Mucosa of descending colon (tissue), 3 donors: ENCODE measurements at regions not wholly inside any gene's neighbourhood (a gene's known extent, or its start where the extent isn't known, plus 50 kb on each side); places are given as distances from the start of the nearest gene placed in this dataset.

Experiments used
- ATAC-seq: fragments of 200-7000 bp; cut with Tn5 transposase; one replicate; pipeline ENCODE4 v1.9.1; 2020; ENCODE audit warnings: mild to moderate bottlenecking, moderate library complexity
- DNase-seq, 3 donors: peaks; one replicate each; pipeline ENCODE4 v3.0.0-alpha.2; 2020
- H3K36me3 ChIP-seq: fragments of 200-600 bp; one replicate; pipeline ENCODE4 v1.8.0; 2021; ENCODE audit warnings: low read depth, mild to moderate bottlenecking
- H3K4me1 ChIP-seq: fragments of 200-600 bp; one replicate; pipeline ENCODE4 v1.8.0; 2021; ENCODE audit warnings: low read depth, mild to moderate bottlenecking
- H3K4me3 ChIP-seq: fragments of 200-600 bp; one replicate; pipeline ENCODE4 v1.8.0; 2021; ENCODE audit warnings: mild to moderate bottlenecking
- H3K9me3 ChIP-seq: fragments of 200-600 bp; one replicate; pipeline ENCODE4 v1.8.0; 2021; ENCODE audit warnings: mild to moderate bottlenecking
- intact Hi-C, 2 donors: fragments of 100-400 bp; cut with DNase I in 1 of 2; cut with micrococcal nuclease in 1 of 2; formaldehyde crosslinking; loops; one replicate each; pipeline versions ENCODE4 v1.11.0 to v1.11.1; 2022; cut with DNase I, micrococcal nuclease
- TF ChIP-seq, protein P1 (sequence below): fragments of 200-600 bp; IDR thresholded peaks from one replicate; pipeline ENCODE4 v1.8.0; 2022; ENCODE audit warnings: antibody characterized with exemption, mild to moderate bottlenecking
- donor health status: DM: no; HTN: no; CAD: no; lungs with moderate emphysema.
- donor health status: DM: no; HTN: no; CAD: no.
- donor health status: DM: no; HTN: yes; CAD: no.

DNA sequence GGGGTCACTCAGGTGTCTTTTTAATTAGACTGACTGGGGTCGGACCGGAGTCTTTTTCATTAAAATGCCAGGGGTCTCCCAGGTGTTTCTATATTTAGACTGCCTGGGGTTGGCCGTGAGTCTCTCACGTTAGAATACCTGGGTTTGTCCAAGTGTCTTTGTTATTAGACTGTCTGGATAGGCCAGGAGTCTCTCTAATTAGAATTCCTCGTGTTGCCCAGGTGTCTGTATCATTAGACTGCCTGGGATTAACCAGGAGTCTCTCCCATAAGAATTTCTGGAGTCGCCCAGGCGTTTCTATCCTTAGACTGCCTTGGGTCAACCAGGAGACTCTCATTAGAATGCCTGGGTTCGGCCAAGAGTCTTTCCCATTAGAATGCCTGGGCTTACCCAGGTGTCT, 1445.7 kb downstream of the UQCRFS1 start:
- no peak for ATAC-seq
- TF ChIP-seq, protein P1, sequence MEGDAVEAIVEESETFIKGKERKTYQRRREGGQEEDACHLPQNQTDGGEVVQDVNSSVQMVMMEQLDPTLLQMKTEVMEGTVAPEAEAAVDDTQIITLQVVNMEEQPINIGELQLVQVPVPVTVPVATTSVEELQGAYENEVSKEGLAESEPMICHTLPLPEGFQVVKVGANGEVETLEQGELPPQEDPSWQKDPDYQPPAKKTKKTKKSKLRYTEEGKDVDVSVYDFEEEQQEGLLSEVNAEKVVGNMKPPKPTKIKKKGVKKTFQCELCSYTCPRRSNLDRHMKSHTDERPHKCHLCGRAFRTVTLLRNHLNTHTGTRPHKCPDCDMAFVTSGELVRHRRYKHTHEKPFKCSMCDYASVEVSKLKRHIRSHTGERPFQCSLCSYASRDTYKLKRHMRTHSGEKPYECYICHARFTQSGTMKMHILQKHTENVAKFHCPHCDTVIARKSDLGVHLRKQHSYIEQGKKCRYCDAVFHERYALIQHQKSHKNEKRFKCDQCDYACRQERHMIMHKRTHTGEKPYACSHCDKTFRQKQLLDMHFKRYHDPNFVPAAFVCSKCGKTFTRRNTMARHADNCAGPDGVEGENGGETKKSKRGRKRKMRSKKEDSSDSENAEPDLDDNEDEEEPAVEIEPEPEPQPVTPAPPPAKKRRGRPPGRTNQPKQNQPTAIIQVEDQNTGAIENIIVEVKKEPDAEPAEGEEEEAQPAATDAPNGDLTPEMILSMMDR, result no peak
- peaks cover 86% of the 10 kb centered on the region for H3K9me3 ChIP-seq
- H3K36me3 ChIP-seq, result no peaks in the 10 kb centered on the region
- no peak for DNase-seq
- no peak overlapping the region for H3K4me3 ChIP-seq
- H3K4me1 ChIP-seq, result no peaks in the 10 kb centered on the region
- intact Hi-C loops, result no loop called here

DNA sequence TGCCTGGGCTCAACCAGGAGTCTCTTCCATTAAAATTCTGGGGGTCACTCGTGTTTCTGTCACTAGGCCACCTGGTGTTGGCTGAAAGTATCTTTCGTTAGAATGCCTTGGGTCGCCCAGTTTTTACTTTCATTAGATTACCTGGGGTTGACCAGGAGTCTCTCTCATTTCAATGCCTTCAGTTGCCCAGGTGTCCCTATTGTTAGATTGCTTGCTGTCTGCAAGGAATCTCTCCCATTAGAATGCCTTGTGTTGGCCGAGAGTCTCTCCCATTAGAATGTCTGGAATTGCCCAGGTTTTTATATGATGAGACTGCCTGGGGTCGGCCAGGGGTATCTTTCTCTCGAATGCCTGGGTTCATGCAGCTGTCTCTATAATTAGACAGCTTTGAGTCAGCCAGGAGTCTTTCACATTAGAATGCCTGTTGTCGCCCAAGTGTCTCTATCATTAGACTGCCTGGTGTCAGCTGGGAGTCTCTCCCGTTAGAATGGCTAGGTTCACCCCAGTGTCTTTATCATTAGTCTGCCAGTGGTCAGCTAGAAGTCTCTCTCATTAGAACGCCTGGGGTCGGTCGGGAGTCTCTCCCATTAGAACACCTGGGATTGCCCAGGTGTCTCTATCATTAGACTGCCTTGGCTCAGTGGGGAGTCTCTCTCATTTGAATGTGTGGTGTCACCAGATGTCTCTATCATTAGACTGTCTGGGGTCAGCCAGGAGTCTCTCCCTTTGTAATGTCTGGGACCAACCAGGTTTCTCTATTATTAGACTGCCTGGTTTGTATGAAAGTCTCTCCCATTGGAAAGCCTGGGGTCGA, 1446.8 kb downstream of the UQCRFS1 start:
- TF ChIP-seq, protein P1, result no peak
- no peaks in the 10 kb centered on the region for H3K36me3 ChIP-seq
- no peak for ATAC-seq
- no peaks in the 10 kb centered on the region for H3K4me1 ChIP-seq
- intact Hi-C loops, result no loop called here
- peaks cover 82% of the 10 kb centered on the region for H3K9me3 ChIP-seq
- H3K4me3 ChIP-seq, result no peak overlapping the region
- DNase-seq, result no peak

DNA sequence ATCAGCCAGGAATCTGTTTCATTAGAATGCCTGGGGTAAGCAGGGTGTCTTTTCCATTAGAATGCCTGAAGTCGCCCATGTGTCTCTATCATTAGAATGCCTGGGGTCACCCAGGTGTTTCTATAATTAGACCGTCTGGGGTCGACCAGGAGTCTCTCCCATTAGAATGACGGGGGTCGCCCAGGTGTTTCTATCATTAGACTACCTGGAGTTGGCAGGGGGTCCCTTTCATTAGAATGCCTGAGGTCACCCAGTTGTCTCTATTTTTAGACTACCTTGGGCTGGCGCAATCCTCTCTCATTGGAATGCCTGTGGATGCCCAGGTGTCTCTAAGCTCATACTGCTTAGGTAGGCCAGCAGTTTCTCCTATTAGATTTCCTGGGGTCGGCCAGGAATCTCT, 1447.6 kb downstream of the UQCRFS1 start:
- Histone ChIP-seq H3K9me3 (peaks cover 82% of the 10 kb centered on the region), H3K36me3 (no peaks in the 10 kb centered on the region), H3K4me1 (no peaks in the 10 kb centered on the region), H3K4me3 (no peak overlapping the region)
- intact Hi-C loops, result no loop called here
- no peak for DNase-seq
- TF ChIP-seq, protein P1, result no peak
- ATAC-seq, result no peak

DNA sequence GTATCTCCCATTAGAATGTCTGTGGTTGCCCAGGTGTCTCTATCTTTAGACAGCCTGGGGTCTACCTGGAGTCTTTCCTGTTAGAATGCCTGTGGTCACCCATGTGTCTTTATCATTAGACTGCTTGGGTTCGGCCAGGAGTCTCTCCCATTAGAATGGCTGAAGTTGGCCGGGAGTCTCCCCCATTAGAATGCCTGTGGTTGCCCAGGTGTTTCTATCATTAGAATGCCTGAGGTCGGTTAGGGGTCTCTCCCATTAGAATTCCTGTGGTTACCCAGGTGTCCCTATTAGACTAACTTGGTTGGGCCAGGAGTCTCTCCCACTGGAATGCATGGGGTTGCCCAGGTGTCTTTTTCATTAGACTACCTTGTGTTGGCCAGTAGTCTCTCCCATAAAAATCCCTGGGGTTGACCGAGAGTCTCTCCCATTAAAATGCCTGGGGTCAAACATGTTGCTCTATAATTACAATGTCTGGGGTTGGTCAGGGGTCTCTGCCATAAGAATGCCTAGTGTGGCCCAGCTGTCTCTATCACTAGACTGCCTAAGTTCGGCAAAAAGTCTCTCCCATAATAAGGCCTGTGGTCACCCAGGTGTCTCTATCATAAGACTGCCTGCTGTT, 1448.7 kb downstream of the UQCRFS1 start:
- TF ChIP-seq, protein P1, result no peak
- H3K4me3 ChIP-seq, result no peak overlapping the region
- peaks cover 79% of the 10 kb centered on the region for H3K9me3 ChIP-seq
- H3K4me1 ChIP-seq, result no peaks in the 10 kb centered on the region
- intact Hi-C loops, result no loop called here
- ATAC-seq (no peak), DNase-seq (no peak)
- no peaks in the 10 kb centered on the region for H3K36me3 ChIP-seq

DNA sequence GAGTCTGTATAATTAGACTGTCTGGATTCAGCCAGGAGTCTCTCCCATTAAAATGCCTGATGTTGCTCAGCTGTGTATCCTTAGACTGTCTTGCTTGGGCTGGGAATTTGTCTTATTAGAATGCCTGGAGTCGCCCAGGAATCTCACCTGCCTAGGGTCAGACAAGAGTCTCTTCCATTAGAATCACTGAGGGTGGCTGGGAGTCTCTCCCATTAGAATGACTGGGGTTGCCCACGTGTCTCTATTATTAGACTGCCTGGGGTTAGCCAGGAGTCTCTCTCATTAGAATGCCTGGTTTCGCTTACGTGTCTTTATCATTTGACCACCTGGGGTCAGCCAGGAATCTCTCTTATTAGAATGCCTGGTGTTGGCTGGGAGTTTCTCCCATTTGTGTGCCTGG, 1450.0 kb downstream of the UQCRFS1 start:
- TF ChIP-seq, protein P1, result no peak
- Histone ChIP-seq H3K9me3 (peaks cover 67% of the 10 kb centered on the region), H3K4me1 (no peaks in the 10 kb centered on the region), H3K36me3 (no peaks in the 10 kb centered on the region), H3K4me3 (no peak overlapping the region)
- no peak for DNase-seq
- ATAC-seq, result no peak
- intact Hi-C loops, result no loop called here
